ENCODE measurements at regions not wholly inside any gene's neighbourhood (a gene's known extent, or its start where the extent isn't known, plus 50 kb on each side); places are given as distances from the start of the nearest gene placed in this dataset.

GRCh38 chr13:109410868-109411267, 375.5 kb downstream of the IRS2 start:
- H3K9ac ChIP-seq (ENCODE audit: control insufficient read depth, insufficient read depth, low read length), result no peak overlapping the region
- WGBS (ENCODE audit: insufficient coverage, insufficient replicate concordance, low lambda C conversion rate, missing lambda C conversion rate), result 66% methylated on average over 11 of the region's 11 CpGs
- H3K4me2 ChIP-seq (ENCODE audit: control insufficient read depth, insufficient read depth), result no peak overlapping the region
- FAIRE-seq (no peak), DNase-seq (ENCODE audit: low read depth, low spot score) (no peak), ATAC-seq (no peak)
- ChIA-PET SMC1A (ENCODE audit: uncharacterized antibody, unreplicated experiment) (no interaction called here), POLR2A (no interaction called here), CTCF (no interaction called here), RAD21 (ENCODE audit: unreplicated experiment) (no interaction called here)
- no peak for TF ChIP-seq CTCF (IDR thresholded peaks at IDR 0.05 in 2 of 3, conservative IDR thresholded peaks at IDR 0.05 in 1 of 3; ENCODE audit: control insufficient read depth in 2 of 3, extremely low read depth in 1 of 3, insufficient read depth in 1 of 3, low read depth in 3 of 3, low read length in 3 of 3)
- TF ChIP-seq NR2C1 (IDR thresholded peaks at IDR 0.05), result no peak
- no peak for TF ChIP-seq CEBPB (IDR thresholded peaks at IDR 0.05; ENCODE audit: borderline replicate concordance in 1 of 2, low read depth in 2 of 2, low read length in 2 of 2)
- TF ChIP-seq NRF1 (conservative IDR thresholded peaks at IDR 0.05; ENCODE audit: low read depth, low read length), result no peak
- no peak for TF ChIP-seq ZNF217 (IDR thresholded peaks at IDR 0.05)
- TF ChIP-seq, protein P1, sequence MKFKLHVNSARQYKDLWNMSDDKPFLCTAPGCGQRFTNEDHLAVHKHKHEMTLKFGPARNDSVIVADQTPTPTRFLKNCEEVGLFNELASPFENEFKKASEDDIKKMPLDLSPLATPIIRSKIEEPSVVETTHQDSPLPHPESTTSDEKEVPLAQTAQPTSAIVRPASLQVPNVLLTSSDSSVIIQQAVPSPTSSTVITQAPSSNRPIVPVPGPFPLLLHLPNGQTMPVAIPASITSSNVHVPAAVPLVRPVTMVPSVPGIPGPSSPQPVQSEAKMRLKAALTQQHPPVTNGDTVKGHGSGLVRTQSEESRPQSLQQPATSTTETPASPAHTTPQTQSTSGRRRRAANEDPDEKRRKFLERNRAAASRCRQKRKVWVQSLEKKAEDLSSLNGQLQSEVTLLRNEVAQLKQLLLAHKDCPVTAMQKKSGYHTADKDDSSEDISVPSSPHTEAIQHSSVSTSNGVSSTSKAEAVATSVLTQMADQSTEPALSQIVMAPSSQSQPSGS (IDR thresholded peaks at IDR 0.05; ENCODE audit: low read length), result no peak
- no peak for TF ChIP-seq YY1 (IDR thresholded peaks at IDR 0.05; ENCODE audit: low read depth, low read length)
- no peak for TF ChIP-seq RAD21 (IDR thresholded peaks at IDR 0.05; ENCODE audit: insufficient read depth, low read depth, low read length)
- TF ChIP-seq GABPA (IDR thresholded peaks at IDR 0.05; ENCODE audit: low read depth), result no peak
- TF ChIP-seq KDM1A (IDR thresholded peaks at IDR 0.05; ENCODE audit: borderline replicate concordance), result no peak
- no peak for TF ChIP-seq MEF2A (IDR thresholded peaks at IDR 0.05; ENCODE audit: insufficient read depth, low read depth, low read length)
- no peak for TF ChIP-seq IRF4 (IDR thresholded peaks at IDR 0.05; ENCODE audit: low read depth, low read length)
- TF ChIP-seq SUPT20H (IDR thresholded peaks at IDR 0.05; ENCODE audit: borderline replicate concordance, control insufficient read depth, low read depth, low read length), result no peak
- H3K4me3 ChIP-seq, result no peak overlapping the region
- no peaks in the 10 kb centered on the region for H3K4me1 ChIP-seq (ENCODE audit: control insufficient read depth, insufficient read depth, low read length)
- H3K27me3 ChIP-seq (replicated peaks in 1 of 2; ENCODE audit: control insufficient read depth in 2 of 2, insufficient read depth in 2 of 2, low read length in 1 of 2), result no peaks in the 10 kb centered on the region
- no peak overlapping the region for H2AFZ ChIP-seq (ENCODE audit: control insufficient read depth, low read depth, low read length)
- no peaks in the 10 kb centered on the region for H3K79me2 ChIP-seq (ENCODE audit: control insufficient read depth, insufficient read depth, low read length)
- no peak overlapping the region for H3K27ac ChIP-seq (ENCODE audit: control insufficient read depth, insufficient read depth)
- in situ Hi-C loops (cut with MboI), result no loop called here
- no peaks in the 10 kb centered on the region for H4K20me1 ChIP-seq (ENCODE audit: control insufficient read depth, insufficient read depth)
- no peaks in the 10 kb centered on the region for H3K36me3 ChIP-seq (ENCODE audit: control insufficient read depth in 2 of 2, insufficient read depth in 2 of 2, low read length in 1 of 2)
- H3K9me3 ChIP-seq (replicated peaks; ENCODE audit: control insufficient read depth, insufficient read depth, low read length), result no peaks in the 10 kb centered on the region
- intact Hi-C loops (cut with micrococcal nuclease; ENCODE audit: unreplicated experiment), result no loop called here
- no TSS peak for BruUV-seq (replicated peaks)

All from GM12878 (cell line).